ENCODE measurements at regions not wholly inside any gene's neighbourhood (a gene's known extent, or its start where the extent isn't known, plus 50 kb on each side); places are given as distances from the start of the nearest gene placed in this dataset.

DNA sequence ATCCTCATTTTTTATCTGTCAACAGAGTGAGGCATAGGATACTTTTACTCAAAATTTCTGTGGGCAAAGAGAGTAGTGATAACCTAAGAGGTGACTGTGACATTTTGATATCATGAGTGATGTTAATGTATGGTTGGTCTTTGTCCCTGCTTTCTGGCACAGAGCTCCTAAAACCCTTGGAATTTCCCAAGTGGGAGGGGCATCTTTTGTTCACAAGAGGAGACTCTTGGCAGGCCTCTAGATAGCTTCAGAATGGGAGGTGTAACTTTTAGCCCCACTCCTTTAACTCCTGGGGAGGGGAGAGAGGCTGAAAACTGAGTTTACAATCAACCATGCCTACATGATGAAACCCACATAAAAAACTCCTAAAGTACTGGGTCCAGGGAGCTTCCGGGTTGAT lies 527.8 kb downstream of the RFPL4B start:
- no peak for TF ChIP-seq EZH2phosphoT487 (IDR thresholded peaks at IDR 0.05; ENCODE audit: unreplicated experiment)
- TF ChIP-seq POLR2AphosphoS5 (IDR thresholded peaks at IDR 0.05; ENCODE audit: low read depth), result no peak
- TF ChIP-seq, protein P1, sequence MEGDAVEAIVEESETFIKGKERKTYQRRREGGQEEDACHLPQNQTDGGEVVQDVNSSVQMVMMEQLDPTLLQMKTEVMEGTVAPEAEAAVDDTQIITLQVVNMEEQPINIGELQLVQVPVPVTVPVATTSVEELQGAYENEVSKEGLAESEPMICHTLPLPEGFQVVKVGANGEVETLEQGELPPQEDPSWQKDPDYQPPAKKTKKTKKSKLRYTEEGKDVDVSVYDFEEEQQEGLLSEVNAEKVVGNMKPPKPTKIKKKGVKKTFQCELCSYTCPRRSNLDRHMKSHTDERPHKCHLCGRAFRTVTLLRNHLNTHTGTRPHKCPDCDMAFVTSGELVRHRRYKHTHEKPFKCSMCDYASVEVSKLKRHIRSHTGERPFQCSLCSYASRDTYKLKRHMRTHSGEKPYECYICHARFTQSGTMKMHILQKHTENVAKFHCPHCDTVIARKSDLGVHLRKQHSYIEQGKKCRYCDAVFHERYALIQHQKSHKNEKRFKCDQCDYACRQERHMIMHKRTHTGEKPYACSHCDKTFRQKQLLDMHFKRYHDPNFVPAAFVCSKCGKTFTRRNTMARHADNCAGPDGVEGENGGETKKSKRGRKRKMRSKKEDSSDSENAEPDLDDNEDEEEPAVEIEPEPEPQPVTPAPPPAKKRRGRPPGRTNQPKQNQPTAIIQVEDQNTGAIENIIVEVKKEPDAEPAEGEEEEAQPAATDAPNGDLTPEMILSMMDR (conservative IDR thresholded peaks at IDR 0.05; ENCODE audit: low read depth in 2 of 2), result no peak
